SJSA1 (cell line): ENCODE measurements at regions not wholly inside any gene's neighbourhood (a gene's known extent, or its start where the extent isn't known, plus 50 kb on each side); places are given as distances from the start of the nearest gene placed in this dataset.
"Not testable (repeated sequence)": the region's sequence is repeated elsewhere in the genome, so short reads cannot be mapped to it uniquely, and the experiment has no call there.

Source experiments
- DNase-seq, 2 experiments: peaks; one replicate each; pipeline ENCODE4 v3.0.0-alpha.2; 2015 to 2020; ENCODE audit warnings: low spot score in 2 of 2, low read depth in 1 of 2
- H3K27ac ChIP-seq: fragments of 250-450 bp; sonication (Bioruptor Pico); 2 replicates; pipeline ENCODE4 v1.5.1; 2020; ENCODE audit warnings: mild to moderate bottlenecking, moderate library complexity
- H3K27me3 ChIP-seq: fragments of 250-450 bp; sonication (Bioruptor Pico); replicated peaks from 2 replicates; pipeline ENCODE4 v1.5.1; 2020; ENCODE audit warnings: mild to moderate bottlenecking, moderate library complexity
- H3K36me3 ChIP-seq: fragments of 250-450 bp; sonication (Bioruptor Pico); 2 replicates; pipeline ENCODE4 v1.5.1; 2020; ENCODE audit warnings: mild to moderate bottlenecking
- H3K4me1 ChIP-seq: fragments of 250-450 bp; sonication (Bioruptor Pico); replicated peaks from 2 replicates; pipeline ENCODE4 v1.6.1; 2021; ENCODE audit warnings: mild to moderate bottlenecking
- H3K4me3 ChIP-seq: fragments of 250-450 bp; sonication (Bioruptor Pico); 2 replicates; pipeline ENCODE4 v1.5.1; 2020; ENCODE audit warnings: mild to moderate bottlenecking
- H3K9me3 ChIP-seq: fragments of 250-450 bp; sonication (Bioruptor Pico); replicated peaks from 2 replicates; pipeline ENCODE4 v1.5.1; 2020; ENCODE audit warnings: mild to moderate bottlenecking

GRCh38 chr14:105891631-105892452 is 365.5 kb downstream of the TMEM121 start:
- no peaks in the 10 kb centered on the region for H3K4me1 ChIP-seq
- DNase-seq, result peak in 1 of 2 experiments; percentile 30
- no peaks in the 10 kb centered on the region for H3K9me3 ChIP-seq
- H3K27ac ChIP-seq, result no peak overlapping the region
- no peaks in the 10 kb centered on the region for H3K27me3 ChIP-seq
- H3K4me3 ChIP-seq, result no peak overlapping the region
- H3K36me3 ChIP-seq, result no peaks in the 10 kb centered on the region

- H3K36me3 ChIP-seq, result not testable (repeated sequence)
- peak in 1 of 2 experiments; percentile 35 for DNase-seq
Observed at GRCh38 chr14:105892453-105893441, 366.4 kb downstream of the TMEM121 start.

GRCh38 chr14:105893686-105894085 is 367.3 kb downstream of the TMEM121 start:
- H3K4me1 ChIP-seq, H3K4me3 ChIP-seq, H3K27ac ChIP-seq, H3K36me3 ChIP-seq, H3K9me3 ChIP-seq, H3K27me3 ChIP-seq: not testable (repeated sequence)
- DNase-seq, result peak in 1 of 2 experiments; percentile 21

More at GRCh38 chr14:105892453-105893441, 366.4 kb downstream of the TMEM121 start:
- not testable (repeated sequence) for H3K9me3 ChIP-seq, H3K27ac ChIP-seq, H3K27me3 ChIP-seq, H3K4me3 ChIP-seq, H3K4me1 ChIP-seq

GRCh38 chr14:105894125-105894977 is 368.0 kb downstream of the TMEM121 start:
- Histone ChIP-seq H3K4me3 (no peak overlapping the region), H3K27ac (no peak overlapping the region), H3K27me3 (no peaks in the 10 kb centered on the region), H3K4me1 (no peaks in the 10 kb centered on the region), H3K36me3 (no peaks in the 10 kb centered on the region), H3K9me3 (no peaks in the 10 kb centered on the region)
- DNase-seq, result peak in 1 of 2 experiments; percentile 28

GRCh38 chr14:105894978-105895881 is 368.8 kb downstream of the TMEM121 start:
- no peaks in the 10 kb centered on the region for H3K4me1 ChIP-seq
- no peak overlapping the region for H3K27ac ChIP-seq
- H3K9me3 ChIP-seq, result no peaks in the 10 kb centered on the region
- no peak overlapping the region for H3K4me3 ChIP-seq
- DNase-seq, result no peak
- H3K27me3 ChIP-seq, result no peaks in the 10 kb centered on the region
- H3K36me3 ChIP-seq, result no peaks in the 10 kb centered on the region

GRCh38 chr14:105896206-105896605 is 369.8 kb downstream of the TMEM121 start:
- H3K4me3 ChIP-seq, H3K27ac ChIP-seq, H3K9me3 ChIP-seq, H3K27me3 ChIP-seq, H3K36me3 ChIP-seq, DNase-seq, H3K4me1 ChIP-seq: not testable (repeated sequence)

GRCh38 chr14:105896961-105897724 is 370.8 kb downstream of the TMEM121 start:
- H3K27ac ChIP-seq, H3K27me3 ChIP-seq, H3K4me1 ChIP-seq, H3K36me3 ChIP-seq, H3K9me3 ChIP-seq, H3K4me3 ChIP-seq, DNase-seq: not testable (repeated sequence)

- DNase-seq, result no peak
- H3K4me1 ChIP-seq, result no peaks in the 10 kb centered on the region
- no peaks in the 10 kb centered on the region for H3K27me3 ChIP-seq
- no peak overlapping the region for H3K27ac ChIP-seq
- H3K36me3 ChIP-seq, result no peaks in the 10 kb centered on the region
- peaks cover 4% of the 10 kb centered on the region; the same call in 1 of the 2 replicates for H3K9me3 ChIP-seq
- no peak overlapping the region for H3K4me3 ChIP-seq
Observed at GRCh38 chr14:105897725-105898113, 371.3 kb downstream of the TMEM121 start.

- no peaks in the 10 kb centered on the region for H3K36me3 ChIP-seq
- no peak for DNase-seq
- H3K4me1 ChIP-seq, result no peaks in the 10 kb centered on the region
- no peak overlapping the region for H3K4me3 ChIP-seq
- no peak overlapping the region for H3K27ac ChIP-seq
- no peaks in the 10 kb centered on the region for H3K27me3 ChIP-seq
- H3K9me3 ChIP-seq, result peaks cover 4% of the 10 kb centered on the region; the same call in 1 of the 2 replicates
Observed at GRCh38 chr14:105898482-105899010, 372.2 kb downstream of the TMEM121 start.

- no peaks in the 10 kb centered on the region for H3K27me3 ChIP-seq
- no peak overlapping the region for H3K4me3 ChIP-seq
- H3K36me3 ChIP-seq, result no peaks in the 10 kb centered on the region
- H3K27ac ChIP-seq, result no peak overlapping the region
- H3K4me1 ChIP-seq, result no peaks in the 10 kb centered on the region
- peaks cover 4% of the 10 kb centered on the region; the same call in 1 of the 2 replicates for H3K9me3 ChIP-seq
- DNase-seq, result no peak
Observed at GRCh38 chr14:105899071-105899641, 372.8 kb downstream of the TMEM121 start.

GRCh38 chr14:105899657-105900397 is 373.4 kb downstream of the TMEM121 start:
- Histone ChIP-seq H3K4me3 (no peak overlapping the region), H3K9me3 (peaks cover 4% of the 10 kb centered on the region; the same call in 1 of the 2 replicates), H3K36me3 (no peaks in the 10 kb centered on the region), H3K27ac (no peak overlapping the region), H3K27me3 (no peaks in the 10 kb centered on the region), H3K4me1 (no peaks in the 10 kb centered on the region)
- DNase-seq, result no peak
